GM12874 (cell line): ENCODE measurements at regions not wholly inside any gene's neighbourhood (a gene's known extent, or its start where the extent isn't known, plus 50 kb on each side); places are given as distances from the start of the nearest gene placed in this dataset.

Experiments
- TF ChIP-seq, protein P1 (sequence below): IDR thresholded peaks from 2 replicates; pipeline ENCODE4 v1.5.1; 2011; ENCODE audit warnings: low read depth, mild to moderate bottlenecking, control low read depth, low read length, moderate library complexity; ENCODE audit not compliant: insufficient read depth

DNA sequence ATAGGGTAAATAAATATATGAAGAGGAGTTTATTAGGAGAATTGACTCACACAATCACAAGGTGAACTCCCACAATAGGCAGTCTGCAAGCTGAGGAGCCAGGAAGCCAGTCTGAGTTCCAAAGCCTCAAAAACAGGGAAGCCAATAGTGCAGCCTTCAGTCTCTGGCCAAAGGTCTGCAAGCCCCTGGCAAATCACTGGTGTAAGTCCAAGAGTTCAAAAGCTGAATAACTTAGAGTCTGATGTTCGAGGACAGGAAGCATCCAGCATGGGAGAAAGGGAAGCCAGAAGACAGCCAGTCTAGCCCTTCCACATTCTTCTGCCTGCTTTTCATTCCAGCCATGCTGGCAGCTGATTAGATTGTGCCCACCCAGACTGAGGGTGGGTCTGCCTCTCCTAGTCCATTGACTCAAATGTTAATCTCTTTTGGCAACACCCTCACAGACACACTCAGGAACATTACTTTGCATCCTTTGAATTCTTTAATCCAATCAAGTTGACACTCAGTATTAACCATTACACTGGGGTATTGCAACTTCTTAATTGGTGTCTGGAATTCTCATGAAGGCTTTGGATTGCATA, 736.5 kb upstream of the LMO3 start:
- TF ChIP-seq, protein P1, sequence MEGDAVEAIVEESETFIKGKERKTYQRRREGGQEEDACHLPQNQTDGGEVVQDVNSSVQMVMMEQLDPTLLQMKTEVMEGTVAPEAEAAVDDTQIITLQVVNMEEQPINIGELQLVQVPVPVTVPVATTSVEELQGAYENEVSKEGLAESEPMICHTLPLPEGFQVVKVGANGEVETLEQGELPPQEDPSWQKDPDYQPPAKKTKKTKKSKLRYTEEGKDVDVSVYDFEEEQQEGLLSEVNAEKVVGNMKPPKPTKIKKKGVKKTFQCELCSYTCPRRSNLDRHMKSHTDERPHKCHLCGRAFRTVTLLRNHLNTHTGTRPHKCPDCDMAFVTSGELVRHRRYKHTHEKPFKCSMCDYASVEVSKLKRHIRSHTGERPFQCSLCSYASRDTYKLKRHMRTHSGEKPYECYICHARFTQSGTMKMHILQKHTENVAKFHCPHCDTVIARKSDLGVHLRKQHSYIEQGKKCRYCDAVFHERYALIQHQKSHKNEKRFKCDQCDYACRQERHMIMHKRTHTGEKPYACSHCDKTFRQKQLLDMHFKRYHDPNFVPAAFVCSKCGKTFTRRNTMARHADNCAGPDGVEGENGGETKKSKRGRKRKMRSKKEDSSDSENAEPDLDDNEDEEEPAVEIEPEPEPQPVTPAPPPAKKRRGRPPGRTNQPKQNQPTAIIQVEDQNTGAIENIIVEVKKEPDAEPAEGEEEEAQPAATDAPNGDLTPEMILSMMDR = no peak

DNA sequence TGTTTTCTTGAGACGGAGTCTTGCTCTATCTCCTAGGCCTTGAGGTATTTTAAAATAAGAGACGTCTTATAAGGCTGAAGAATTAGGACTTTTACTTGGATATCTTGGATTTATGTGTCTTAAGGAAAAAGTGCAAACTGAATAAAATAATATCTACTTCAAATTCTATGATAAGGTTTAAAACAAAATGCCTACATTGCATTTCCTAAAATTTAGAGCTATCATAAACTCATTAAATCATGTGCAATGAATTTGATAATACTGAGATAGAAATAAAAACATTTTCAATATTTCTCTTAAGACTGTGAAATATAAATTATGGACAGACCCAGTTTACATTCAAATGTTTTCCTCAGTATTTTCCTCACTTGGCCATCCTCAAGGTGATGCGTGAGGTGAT, 729.5 kb upstream of the LMO3 start:
- TF ChIP-seq, protein P1 = no peak

DNA sequence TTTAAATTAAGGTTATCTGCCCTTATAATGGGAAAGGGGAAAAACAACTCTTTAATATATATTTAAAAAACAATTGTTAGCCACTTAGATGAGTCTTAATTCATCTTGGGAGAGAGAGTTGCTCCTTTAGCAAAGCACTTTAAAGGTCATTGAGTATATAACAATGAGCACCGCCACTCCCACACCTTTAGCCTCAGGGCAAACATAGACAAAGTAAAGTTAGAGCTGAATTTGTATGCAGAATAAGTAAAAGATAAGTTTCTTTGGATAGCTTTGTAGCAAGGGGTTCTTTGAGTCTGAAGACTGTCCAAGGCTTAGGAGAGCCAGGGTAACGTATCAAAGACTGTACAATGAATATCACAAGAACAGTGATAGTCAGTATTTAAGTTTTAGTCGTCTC, 728.8 kb upstream of the LMO3 start:
- TF ChIP-seq, protein P1 = no peak

DNA sequence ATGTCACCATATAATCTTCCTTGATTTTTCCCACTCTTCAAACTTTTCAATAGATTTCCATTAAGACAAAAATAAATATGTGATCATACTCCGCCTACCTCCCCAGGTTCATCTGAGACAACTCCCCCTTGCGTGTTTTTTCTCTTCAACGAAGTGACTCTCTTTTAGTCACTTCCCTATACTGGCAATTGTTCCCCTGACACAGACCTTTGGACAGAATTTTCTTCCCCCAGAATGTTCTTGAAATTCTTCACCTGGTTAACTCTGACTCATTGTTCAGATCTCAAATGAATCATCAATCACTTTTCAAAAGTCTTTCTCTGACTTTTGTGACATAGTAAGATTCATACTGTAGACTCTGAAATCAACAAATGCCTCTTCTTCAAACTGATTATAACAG, 727.3 kb upstream of the LMO3 start:
- TF ChIP-seq, protein P1 = no peak

DNA sequence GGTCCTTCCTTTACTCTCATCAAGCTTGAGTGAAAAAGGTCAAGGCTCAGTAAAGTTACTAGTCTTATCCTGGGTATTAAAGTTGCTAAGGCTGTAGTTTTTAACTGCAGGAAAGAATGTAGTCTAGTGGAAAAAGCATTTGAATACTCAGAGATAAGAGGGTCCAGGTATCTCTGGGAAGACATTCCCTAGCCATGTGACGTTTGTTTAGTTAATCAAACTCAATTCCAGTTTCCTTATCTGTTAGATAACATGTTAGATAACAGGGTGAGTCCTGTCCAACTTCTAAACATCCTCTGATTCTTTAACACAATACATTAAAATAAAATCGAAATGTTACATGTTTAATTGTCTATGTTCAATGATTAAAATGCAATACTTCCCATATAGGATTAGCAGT, 720.7 kb upstream of the LMO3 start:
- TF ChIP-seq, protein P1 = no peak

DNA sequence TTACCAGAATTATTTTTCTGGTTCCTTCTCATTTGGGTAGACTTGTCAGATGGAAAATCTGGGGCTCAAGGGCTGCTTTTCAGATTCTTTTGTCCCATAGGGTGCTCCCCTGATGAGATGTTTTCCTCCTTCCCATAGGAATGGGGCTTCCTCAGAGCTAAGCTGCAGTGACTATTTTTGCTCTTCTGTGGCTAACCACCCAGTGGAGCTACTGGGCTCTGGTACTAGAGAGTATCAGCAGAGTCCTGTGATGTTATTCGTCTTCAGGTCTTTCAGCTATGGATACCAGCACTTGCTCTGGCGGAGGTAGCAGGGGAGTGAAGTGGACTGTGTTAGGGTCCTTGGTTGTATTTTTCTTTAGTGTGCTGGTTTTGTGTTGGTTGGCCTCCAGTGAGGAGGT, 716.1 kb upstream of the LMO3 start:
- TF ChIP-seq, protein P1 = no peak

DNA sequence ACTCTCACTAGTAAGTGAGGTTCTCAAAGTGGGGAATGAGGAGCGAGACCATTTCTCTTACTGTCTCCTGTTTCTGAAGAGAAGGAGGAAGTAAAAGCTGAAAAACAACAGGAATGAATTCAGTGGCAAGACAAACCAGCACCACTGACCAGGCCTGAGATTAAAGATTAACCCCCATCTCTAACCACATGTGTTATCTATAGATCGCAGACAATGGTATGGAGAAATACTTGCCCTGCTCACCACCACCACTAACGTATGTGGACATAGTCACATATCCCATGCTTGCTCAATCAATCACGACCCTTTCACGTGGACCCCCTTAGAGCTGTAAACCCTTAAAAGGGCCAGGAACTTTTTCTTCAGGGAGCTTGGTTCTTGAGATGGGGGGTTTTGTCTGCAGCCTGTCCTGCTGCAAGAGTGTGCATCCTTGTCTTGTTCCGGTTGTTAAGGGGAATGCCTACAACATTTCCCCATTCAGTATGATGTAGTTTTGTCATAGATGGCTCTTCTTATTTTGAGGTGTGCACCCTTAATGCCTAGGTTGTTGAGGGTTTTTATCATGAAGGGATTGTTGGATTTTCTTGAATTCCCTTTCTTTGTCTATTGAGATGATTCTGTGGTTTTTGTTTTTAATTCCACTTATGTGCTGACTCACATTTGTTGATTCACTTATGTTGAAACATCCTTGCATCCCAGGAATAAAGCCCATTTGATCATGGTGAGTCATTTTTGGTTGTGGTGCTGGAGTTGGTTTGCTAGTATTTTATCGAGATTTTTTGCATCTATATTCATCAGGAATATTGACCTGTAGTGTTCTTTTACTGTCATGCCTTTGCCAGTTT, 698.8 kb upstream of the LMO3 start:
- TF ChIP-seq, protein P1 = no peak
